Peyer's patch (tissue), 4 donors: ENCODE measurements at regions not wholly inside any gene's neighbourhood (a gene's known extent, or its start where the extent isn't known, plus 50 kb on each side); places are given as distances from the start of the nearest gene placed in this dataset.

ENCODE experiments used
- DNase-seq, 3 donors: peaks; one replicate each; pipeline ENCODE4 v3.0.0-alpha.2; 2017 to 2019
- H3K27ac ChIP-seq, 4 donors: fragments of 200-600 bp; sonication (generic); one replicate each; pipeline ENCODE4 v1.5.1; 2016 to 2019
- H3K27me3 ChIP-seq, 2 donors: fragments of 200-600 bp; sonication (generic); one replicate each; pipeline ENCODE4 v1.5.1; 2019
- H3K36me3 ChIP-seq, 3 donors: fragments of 200-600 bp; sonication (generic); one replicate each; pipeline ENCODE4 v1.5.1; 2016 to 2019
- H3K4me1 ChIP-seq, 4 donors: fragments of 200-600 bp; sonication (generic); one replicate each; pipeline ENCODE4 v1.5.1; 2016 to 2019
- H3K4me3 ChIP-seq, 4 donors: fragments of 200-600 bp; sonication (generic); 1 replicate in 3 of 4; 2 replicates in 1 of 4; pipeline ENCODE4 v1.5.1; 2016 to 2019; ENCODE audit warnings: mild to moderate bottlenecking in 1 of 4
- H3K9me3 ChIP-seq, 4 donors: fragments of 200-600 bp; sonication (generic); one replicate each; pipeline ENCODE4 v1.5.1; 2016 to 2019; ENCODE audit warnings: mild to moderate bottlenecking in 1 of 4
- CTCF ChIP-seq, 6 experiments: fragments of 450-650 bp in 4 of 6; fragments of 200-600 bp in 2 of 6; sonication (generic) in 1 of 6; IDR thresholded peaks; one replicate each; pipeline ENCODE4 v1.5.1; 2017 to 2019; ENCODE audit warnings: antibody characterized with exemption in 6 of 6, mild to moderate bottlenecking in 3 of 6, moderate library complexity in 1 of 6
- POLR2A ChIP-seq, 2 donors: fragments of 450-650 bp; IDR thresholded peaks; one replicate each; pipeline ENCODE4 v1.5.1; 2017; ENCODE audit warnings: antibody characterized with exemption in 2 of 2, mild to moderate bottlenecking in 2 of 2, moderate library complexity in 2 of 2

GRCh38 chr3:61505197-61505596, 56.2 kb upstream of the PTPRG start:
- H3K4me1 ChIP-seq: no peaks in the 10 kb centered on the region
- DNase-seq: no peak
- no peak overlapping the region for H3K4me3 ChIP-seq
- H3K27me3 ChIP-seq: no peaks in the 10 kb centered on the region
- H3K9me3 ChIP-seq: no peaks in the 10 kb centered on the region
- TF ChIP-seq CTCF (IDR thresholded peaks at IDR 0.05) (no peak), POLR2A (IDR thresholded peaks at IDR 0.05) (no peak)
- H3K36me3 ChIP-seq: no peaks in the 10 kb centered on the region
- no peak overlapping the region for H3K27ac ChIP-seq

- TF ChIP-seq POLR2A (IDR thresholded peaks at IDR 0.05) (no peak), CTCF (IDR thresholded peaks at IDR 0.05) (no peak)
- no peak overlapping the region for H3K27ac ChIP-seq
These were observed 53.4 kb upstream of the PTPRG start for GRCh38 chr3:61507946-61508345.

More at GRCh38 chr3:61507946-61508345, 53.4 kb upstream of the PTPRG start:
- no peaks in the 10 kb centered on the region for H3K27me3 ChIP-seq
- no peak overlapping the region for H3K4me3 ChIP-seq
- no peaks in the 10 kb centered on the region for H3K4me1 ChIP-seq
- H3K36me3 ChIP-seq: no peaks in the 10 kb centered on the region
- H3K9me3 ChIP-seq: no peaks in the 10 kb centered on the region
- DNase-seq: no peak
